ENCODE measurements at regions not wholly inside any gene's neighbourhood (a gene's known extent, or its start where the extent isn't known, plus 50 kb on each side); places are given as distances from the start of the nearest gene placed in this dataset.

- TF ChIP-seq CTCF (conservative IDR thresholded peaks at IDR 0.05) (no peak), EZH2 (IDR thresholded peaks at IDR 0.05; ENCODE audit: low read depth) (no peak)
These were observed 136.6 kb upstream of the OTUD4 start for GRCh38 chr4:145316897-145317574.
